ENCODE measurements at regions not wholly inside any gene's neighbourhood (a gene's known extent, or its start where the extent isn't known, plus 50 kb on each side); places are given as distances from the start of the nearest gene placed in this dataset.

DNA sequence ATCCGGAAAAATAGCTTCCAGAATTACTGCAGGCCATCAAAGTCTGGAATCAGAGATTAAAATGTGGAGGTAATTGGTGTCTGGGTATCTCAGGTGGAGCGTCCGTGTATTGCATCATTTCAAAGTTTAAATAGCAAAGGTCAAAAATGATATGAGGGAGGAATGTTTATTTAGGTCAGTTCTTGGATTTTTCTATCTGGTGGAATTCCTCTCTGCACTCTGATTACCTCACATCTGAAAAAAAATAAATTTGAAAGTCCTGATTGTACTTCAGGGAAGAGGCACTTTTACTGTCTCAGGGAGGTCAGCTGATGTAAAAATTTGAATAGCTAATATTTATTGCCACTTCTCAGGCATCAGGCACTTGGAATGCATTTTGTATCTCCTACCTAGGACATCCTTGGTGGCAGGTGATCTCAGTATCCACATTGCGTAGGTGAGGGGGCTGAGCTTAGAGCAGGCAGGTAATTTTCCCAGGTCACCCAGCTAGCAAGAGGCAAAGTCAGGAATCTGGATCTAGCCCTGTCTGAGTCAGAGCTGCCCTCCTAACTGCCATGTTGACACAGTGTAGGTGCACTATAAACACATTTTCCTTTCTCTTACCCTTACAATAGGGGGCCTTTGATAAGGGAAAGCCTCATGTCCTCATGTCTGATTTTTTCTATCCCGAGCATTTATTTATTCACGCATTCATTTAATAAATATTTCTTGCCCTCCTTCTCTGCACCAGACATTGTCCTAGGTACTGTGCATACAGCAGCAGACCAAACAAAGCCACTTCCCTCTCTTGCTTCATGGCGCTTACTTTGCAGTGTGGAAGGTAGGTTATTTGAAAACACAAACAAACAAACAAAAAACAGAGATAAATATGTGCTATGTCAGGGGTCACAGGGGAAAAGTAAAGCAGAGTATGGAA is 454.3 kb downstream of the HAPSTR1 start:
- no peak overlapping the region for H3K4me2 ChIP-seq (ENCODE audit: low read length)
- H3K79me2 ChIP-seq (ENCODE audit: insufficient read depth, low read length) = no peaks in the 10 kb centered on the region
- TF ChIP-seq, protein P1, sequence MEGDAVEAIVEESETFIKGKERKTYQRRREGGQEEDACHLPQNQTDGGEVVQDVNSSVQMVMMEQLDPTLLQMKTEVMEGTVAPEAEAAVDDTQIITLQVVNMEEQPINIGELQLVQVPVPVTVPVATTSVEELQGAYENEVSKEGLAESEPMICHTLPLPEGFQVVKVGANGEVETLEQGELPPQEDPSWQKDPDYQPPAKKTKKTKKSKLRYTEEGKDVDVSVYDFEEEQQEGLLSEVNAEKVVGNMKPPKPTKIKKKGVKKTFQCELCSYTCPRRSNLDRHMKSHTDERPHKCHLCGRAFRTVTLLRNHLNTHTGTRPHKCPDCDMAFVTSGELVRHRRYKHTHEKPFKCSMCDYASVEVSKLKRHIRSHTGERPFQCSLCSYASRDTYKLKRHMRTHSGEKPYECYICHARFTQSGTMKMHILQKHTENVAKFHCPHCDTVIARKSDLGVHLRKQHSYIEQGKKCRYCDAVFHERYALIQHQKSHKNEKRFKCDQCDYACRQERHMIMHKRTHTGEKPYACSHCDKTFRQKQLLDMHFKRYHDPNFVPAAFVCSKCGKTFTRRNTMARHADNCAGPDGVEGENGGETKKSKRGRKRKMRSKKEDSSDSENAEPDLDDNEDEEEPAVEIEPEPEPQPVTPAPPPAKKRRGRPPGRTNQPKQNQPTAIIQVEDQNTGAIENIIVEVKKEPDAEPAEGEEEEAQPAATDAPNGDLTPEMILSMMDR (IDR thresholded peaks at IDR 0.05; ENCODE audit: low read length) = no peak
- TF ChIP-seq EZH2 (IDR thresholded peaks at IDR 0.05; ENCODE audit: borderline replicate concordance, low read length) = no peak
- no peaks in the 10 kb centered on the region for H3K9me2 ChIP-seq (ENCODE audit: low read depth, low read length)
- H3K4me1 ChIP-seq (ENCODE audit: insufficient read depth, low read length, severe bottlenecking) = no peaks in the 10 kb centered on the region
- no peak overlapping the region for H3K4me3 ChIP-seq (ENCODE audit: low read depth, low read length, poor library complexity, severe bottlenecking)
- H2AFZ ChIP-seq (ENCODE audit: low read length) = no peak overlapping the region
- no peaks in the 10 kb centered on the region for H3F3A ChIP-seq (ENCODE audit: insufficient read depth, low read length)
- H3K27me3 ChIP-seq (ENCODE audit: insufficient read depth, low read length) = no peaks in the 10 kb centered on the region; the same call in 1 of the 2 replicates
- no peak overlapping the region for H3K9ac ChIP-seq (ENCODE audit: low read length)
- no peaks in the 10 kb centered on the region for H4K20me1 ChIP-seq (ENCODE audit: insufficient read depth, low read length)
- H3K36me3 ChIP-seq (ENCODE audit: insufficient read depth, low read length) = no peaks in the 10 kb centered on the region
- H3K27ac ChIP-seq (ENCODE audit: low read depth, low read length, poor library complexity, severe bottlenecking) = no peak overlapping the region
- H3K9me3 ChIP-seq (ENCODE audit: low read length) = no peaks in the 10 kb centered on the region

DNA sequence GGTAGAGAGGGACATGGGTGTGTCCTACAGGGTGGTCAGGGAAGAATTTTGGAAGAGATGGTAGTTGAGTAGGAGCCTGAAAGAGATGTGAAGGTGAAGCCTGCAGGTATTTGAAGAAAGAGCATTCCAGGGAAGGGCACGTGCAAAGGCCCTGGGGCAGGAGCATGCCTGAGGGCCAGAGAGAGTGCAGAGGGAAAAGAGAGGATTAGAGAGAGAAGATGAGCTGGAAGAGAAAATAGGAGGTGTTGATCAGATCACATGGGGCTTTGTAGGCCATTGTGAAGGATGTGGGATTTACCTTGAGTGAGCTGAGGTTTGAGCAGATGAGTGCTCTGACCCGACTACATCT is 455.0 kb downstream of the HAPSTR1 start:
- no peaks in the 10 kb centered on the region for H3K79me2 ChIP-seq (ENCODE audit: insufficient read depth, low read length)
- H3K4me1 ChIP-seq (ENCODE audit: insufficient read depth, low read length, severe bottlenecking) = no peaks in the 10 kb centered on the region
- H2AFZ ChIP-seq (ENCODE audit: low read length) = no peak overlapping the region
- H3K4me3 ChIP-seq (ENCODE audit: low read depth, low read length, poor library complexity, severe bottlenecking) = no peak overlapping the region
- no peaks in the 10 kb centered on the region for H3K9me3 ChIP-seq (ENCODE audit: low read length)
- no peaks in the 10 kb centered on the region; the same call in 1 of the 2 replicates for H3K27me3 ChIP-seq (ENCODE audit: insufficient read depth, low read length)
- H3K36me3 ChIP-seq (ENCODE audit: insufficient read depth, low read length) = no peaks in the 10 kb centered on the region
- no peaks in the 10 kb centered on the region for H3K9me2 ChIP-seq (ENCODE audit: low read depth, low read length)
- H3K9ac ChIP-seq (ENCODE audit: low read length) = no peak overlapping the region
- no peak for TF ChIP-seq EZH2 (IDR thresholded peaks at IDR 0.05; ENCODE audit: borderline replicate concordance, low read length)
- TF ChIP-seq, protein P1 (IDR thresholded peaks at IDR 0.05; ENCODE audit: low read length) = no peak
- no peak overlapping the region for H3K27ac ChIP-seq (ENCODE audit: low read depth, low read length, poor library complexity, severe bottlenecking)
- H3F3A ChIP-seq (ENCODE audit: insufficient read depth, low read length) = no peaks in the 10 kb centered on the region
- H4K20me1 ChIP-seq (ENCODE audit: insufficient read depth, low read length) = no peaks in the 10 kb centered on the region
- no peak overlapping the region for H3K4me2 ChIP-seq (ENCODE audit: low read length)

DNA sequence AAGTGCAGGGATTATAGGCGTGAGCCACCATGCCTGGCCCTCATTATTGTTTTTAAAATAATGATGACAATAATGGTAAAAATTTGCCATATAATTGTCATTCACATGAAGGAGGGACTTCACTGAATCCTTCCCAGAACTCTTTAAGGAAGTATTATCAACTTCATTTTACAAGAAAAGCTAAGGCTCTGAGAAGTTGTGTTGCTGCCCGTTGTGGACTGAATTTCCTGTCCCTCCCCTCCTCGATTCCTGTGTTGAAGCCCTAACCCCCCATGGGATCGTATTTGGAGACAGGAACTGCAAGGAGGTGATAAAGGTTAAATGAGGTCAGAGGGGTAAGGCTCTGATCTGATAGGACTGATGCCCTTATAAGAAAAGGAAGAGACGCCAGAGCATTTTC is 458.0 kb downstream of the HAPSTR1 start:
- H4K20me1 ChIP-seq (ENCODE audit: insufficient read depth, low read length) = no peaks in the 10 kb centered on the region
- no peaks in the 10 kb centered on the region for H3K4me1 ChIP-seq (ENCODE audit: insufficient read depth, low read length, severe bottlenecking)
- H3K9me3 ChIP-seq (ENCODE audit: low read length) = no peaks in the 10 kb centered on the region
- no peak overlapping the region for H3K4me2 ChIP-seq (ENCODE audit: low read length)
- no peaks in the 10 kb centered on the region for H3K79me2 ChIP-seq (ENCODE audit: insufficient read depth, low read length)
- TF ChIP-seq, protein P1 (IDR thresholded peaks at IDR 0.05; ENCODE audit: low read length) = no peak
- TF ChIP-seq EZH2 (IDR thresholded peaks at IDR 0.05; ENCODE audit: borderline replicate concordance, low read length) = no peak
- H3K9ac ChIP-seq (ENCODE audit: low read length) = no peak overlapping the region
- H3K27ac ChIP-seq (ENCODE audit: low read depth, low read length, poor library complexity, severe bottlenecking) = no peak overlapping the region
- no peaks in the 10 kb centered on the region for H3K36me3 ChIP-seq (ENCODE audit: insufficient read depth, low read length)
- no peaks in the 10 kb centered on the region for H3K27me3 ChIP-seq (ENCODE audit: insufficient read depth, low read length)
- H2AFZ ChIP-seq (ENCODE audit: low read length) = no peak overlapping the region
- no peaks in the 10 kb centered on the region for H3K9me2 ChIP-seq (ENCODE audit: low read depth, low read length)
- H3K4me3 ChIP-seq (ENCODE audit: low read depth, low read length, poor library complexity, severe bottlenecking) = no peak overlapping the region
- H3F3A ChIP-seq (ENCODE audit: insufficient read depth, low read length) = no peaks in the 10 kb centered on the region

All from OCI-LY1 (cell line).